HUES48 (cell line): ENCODE measurements at regions not wholly inside any gene's neighbourhood (a gene's known extent, or its start where the extent isn't known, plus 50 kb on each side); places are given as distances from the start of the nearest gene placed in this dataset.

ENCODE experiments used
- H3K27ac ChIP-seq: one replicate; pipeline ENCODE4 v1.7.0; 2013; ENCODE audit warnings: low read depth, low read length, inconsistent platforms
- H3K27me3 ChIP-seq: 2 replicates; pipeline ENCODE4 v1.6.1; 2013; ENCODE audit warnings: mild to moderate bottlenecking, low read length; ENCODE audit not compliant: control insufficient read depth, insufficient read depth
- H3K36me3 ChIP-seq: 2 replicates; pipeline ENCODE4 v1.6.1; 2013; ENCODE audit warnings: low read length; ENCODE audit not compliant: control insufficient read depth, insufficient read depth
- H3K4me1 ChIP-seq: 2 replicates; pipeline ENCODE4 v1.6.1; 2013; ENCODE audit warnings: mild to moderate bottlenecking, low read length; ENCODE audit not compliant: control insufficient read depth, insufficient read depth
- H3K4me3 ChIP-seq: 2 replicates; pipeline ENCODE4 v1.5.1; 2013; ENCODE audit warnings: mild to moderate bottlenecking, low read depth, low read length
- H3K9ac ChIP-seq: 2 replicates; pipeline ENCODE4 v1.6.1; 2013; ENCODE audit warnings: mild to moderate bottlenecking, low read depth, low read length, moderate library complexity
- H3K9me3 ChIP-seq: 2 replicates; pipeline ENCODE4 v1.6.1; 2013; ENCODE audit warnings: low read length; ENCODE audit not compliant: control insufficient read depth, insufficient read depth

DNA sequence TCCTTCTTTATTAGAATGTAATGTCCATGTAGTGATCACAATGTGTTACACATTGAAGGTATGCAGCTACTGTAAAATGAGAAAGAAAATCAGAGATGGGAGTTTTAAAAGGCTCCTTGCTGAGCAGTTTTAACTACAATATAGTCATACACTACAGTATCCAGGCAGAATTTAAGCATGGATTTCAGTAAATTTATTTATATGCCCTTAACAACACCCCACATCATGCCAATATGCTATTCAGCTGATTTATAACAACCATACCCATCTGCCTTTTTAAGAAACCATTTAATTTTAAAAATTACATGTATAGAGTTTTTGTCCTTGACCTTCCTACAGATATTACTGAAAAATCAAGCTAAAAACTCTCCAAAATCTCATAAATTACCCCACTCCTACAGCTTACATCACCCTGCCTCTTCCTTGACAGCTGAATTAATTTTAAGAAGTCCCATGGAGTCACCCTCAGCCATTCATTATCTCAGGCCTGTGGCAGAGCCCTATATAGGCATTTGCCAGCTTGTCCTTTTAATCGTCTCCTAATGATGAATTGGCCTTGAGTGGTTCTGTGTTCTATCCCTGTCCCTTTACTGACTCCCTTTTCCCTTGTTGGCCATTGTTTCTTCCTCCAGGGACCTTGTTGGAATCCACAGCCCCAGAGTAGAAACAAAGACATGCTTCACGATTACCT, 797.6 kb upstream of the ARRDC4 start:
- no peak overlapping the region for H3K27ac ChIP-seq

GRCh38 chr15:97165205-97165604, 795.3 kb upstream of the ARRDC4 start:
- H3K27ac ChIP-seq: no peak overlapping the region
- H3K27me3 ChIP-seq: no peaks in the 10 kb centered on the region
- no peak overlapping the region for H3K4me3 ChIP-seq
- no peak overlapping the region for H3K9ac ChIP-seq
- H3K9me3 ChIP-seq: no peaks in the 10 kb centered on the region
- no peaks in the 10 kb centered on the region for H3K36me3 ChIP-seq
- H3K4me1 ChIP-seq: peaks cover 4% of the 10 kb centered on the region; the same call in 1 of the 2 replicates

More for the DNA sequence above, 797.6 kb upstream of the ARRDC4 start:
- Histone ChIP-seq H3K27me3 (no peaks in the 10 kb centered on the region), H3K4me1 (no peaks in the 10 kb centered on the region), H3K36me3 (no peaks in the 10 kb centered on the region), H3K4me3 (no peak overlapping the region), H3K9me3 (no peaks in the 10 kb centered on the region), H3K9ac (no peak overlapping the region)

- Histone ChIP-seq H3K27ac (no peak overlapping the region), H3K27me3 (no peaks in the 10 kb centered on the region), H3K4me3 (no peak overlapping the region), H3K9me3 (no peaks in the 10 kb centered on the region), H3K9ac (no peak overlapping the region), H3K4me1 (peaks cover 4% of the 10 kb centered on the region; the same call in 1 of the 2 replicates), H3K36me3 (no peaks in the 10 kb centered on the region)
Observed at GRCh38 chr15:97168704-97169475, 791.6 kb upstream of the ARRDC4 start.

- H3K27me3 ChIP-seq: no peaks in the 10 kb centered on the region
- H3K9me3 ChIP-seq: no peaks in the 10 kb centered on the region
- peaks cover 4% of the 10 kb centered on the region; the same call in 1 of the 2 replicates for H3K4me1 ChIP-seq
- no peak overlapping the region for H3K27ac ChIP-seq
- no peaks in the 10 kb centered on the region for H3K36me3 ChIP-seq
- no peak overlapping the region for H3K4me3 ChIP-seq
- no peak overlapping the region for H3K9ac ChIP-seq
Observed at GRCh38 chr15:97171556-97171955, 788.9 kb upstream of the ARRDC4 start.

- Histone ChIP-seq H3K4me3 (no peak overlapping the region), H3K27ac (no peak overlapping the region), H3K36me3 (no peaks in the 10 kb centered on the region), H3K9ac (no peak overlapping the region), H3K27me3 (no peaks in the 10 kb centered on the region), H3K9me3 (no peaks in the 10 kb centered on the region), H3K4me1 (peaks cover 16% of the 10 kb centered on the region)
Observed at GRCh38 chr15:97174886-97175540, 785.5 kb upstream of the ARRDC4 start.

DNA sequence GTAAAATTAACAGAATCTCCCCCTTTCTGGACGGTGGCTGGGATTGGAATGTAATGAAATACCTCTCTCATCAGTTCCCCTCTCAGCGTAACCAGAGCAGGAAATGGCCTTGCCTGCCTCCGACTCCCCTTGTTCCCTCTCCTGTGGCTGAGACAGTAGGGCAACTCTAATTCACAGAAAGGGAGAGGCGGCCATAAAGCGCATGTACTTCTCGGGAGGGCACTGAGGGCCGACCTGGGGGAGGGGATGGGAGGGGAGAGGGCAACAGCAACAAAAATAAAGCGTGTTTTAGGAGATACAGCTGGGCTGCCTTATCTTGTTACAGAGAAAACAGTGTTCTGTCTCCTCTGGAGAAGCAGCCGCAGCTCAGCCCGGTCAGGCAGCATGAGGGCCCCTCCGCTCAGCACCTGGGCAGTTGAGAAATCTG, 783.3 kb upstream of the ARRDC4 start:
- Histone ChIP-seq H3K27ac (no peak overlapping the region), H3K4me1 (peaks cover 16% of the 10 kb centered on the region), H3K27me3 (no peaks in the 10 kb centered on the region), H3K9ac (0 out of 2 replicates have a peak overlapping the region, but pooled peaks have one; percentile 6), H3K36me3 (no peaks in the 10 kb centered on the region), H3K4me3 (no peak overlapping the region), H3K9me3 (no peaks in the 10 kb centered on the region)

GRCh38 chr15:97182581-97182980, 777.9 kb upstream of the ARRDC4 start:
- peaks cover 5% of the 10 kb centered on the region; the same call in 1 of the 2 replicates for H3K4me1 ChIP-seq
- H3K9me3 ChIP-seq: no peaks in the 10 kb centered on the region
- no peak overlapping the region for H3K9ac ChIP-seq
- no peaks in the 10 kb centered on the region for H3K36me3 ChIP-seq
- H3K27me3 ChIP-seq: no peaks in the 10 kb centered on the region
- H3K4me3 ChIP-seq: no peak overlapping the region
- H3K27ac ChIP-seq: no peak overlapping the region

- Histone ChIP-seq H3K9me3 (no peaks in the 10 kb centered on the region), H3K4me1 (no peaks in the 10 kb centered on the region), H3K36me3 (no peaks in the 10 kb centered on the region), H3K9ac (no peak overlapping the region), H3K27ac (no peak overlapping the region), H3K27me3 (no peaks in the 10 kb centered on the region), H3K4me3 (no peak overlapping the region)
Observed at GRCh38 chr15:97189162-97189780, 771.2 kb upstream of the ARRDC4 start.

GRCh38 chr15:97194750-97195149, 765.8 kb upstream of the ARRDC4 start:
- H3K4me1 ChIP-seq: peaks cover 11% of the 10 kb centered on the region
- no peak overlapping the region for H3K9ac ChIP-seq
- H3K27me3 ChIP-seq: no peaks in the 10 kb centered on the region
- H3K27ac ChIP-seq: no peak overlapping the region
- H3K36me3 ChIP-seq: no peaks in the 10 kb centered on the region
- H3K4me3 ChIP-seq: no peak overlapping the region
- H3K9me3 ChIP-seq: no peaks in the 10 kb centered on the region

- Histone ChIP-seq H3K4me3 (no peak overlapping the region), H3K9me3 (no peaks in the 10 kb centered on the region), H3K27me3 (no peaks in the 10 kb centered on the region), H3K27ac (no peak overlapping the region), H3K36me3 (no peaks in the 10 kb centered on the region), H3K9ac (no peak overlapping the region), H3K4me1 (peaks cover 11% of the 10 kb centered on the region)
Observed at GRCh38 chr15:97196048-97197014, 764.2 kb upstream of the ARRDC4 start.
